ENCODE measurements at regions not wholly inside any gene's neighbourhood (a gene's known extent, or its start where the extent isn't known, plus 50 kb on each side); places are given as distances from the start of the nearest gene placed in this dataset.

DNA sequence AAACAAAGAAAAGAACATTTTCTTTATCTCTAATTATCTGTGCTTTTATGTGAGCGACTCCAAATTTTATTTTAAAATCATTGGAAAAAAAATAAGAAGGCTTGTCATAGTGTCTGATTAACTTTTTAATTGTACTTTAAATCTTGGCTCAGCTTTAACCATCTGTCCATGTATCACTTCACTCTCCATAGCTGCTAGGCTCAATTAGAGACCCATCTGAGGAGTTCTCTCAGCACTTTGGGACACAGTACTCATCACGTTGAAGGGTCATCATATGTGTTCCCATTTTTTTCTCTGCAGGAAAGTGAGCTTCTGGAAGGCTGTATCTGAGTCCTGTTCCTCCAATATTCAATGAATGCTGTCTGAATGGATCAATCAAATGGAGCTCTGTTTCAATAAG lies 908.5 kb upstream of the ROBO1 start:
- TF ChIP-seq POLR2A (IDR thresholded peaks at IDR 0.05) = no peak
- TF ChIP-seq, protein P1, sequence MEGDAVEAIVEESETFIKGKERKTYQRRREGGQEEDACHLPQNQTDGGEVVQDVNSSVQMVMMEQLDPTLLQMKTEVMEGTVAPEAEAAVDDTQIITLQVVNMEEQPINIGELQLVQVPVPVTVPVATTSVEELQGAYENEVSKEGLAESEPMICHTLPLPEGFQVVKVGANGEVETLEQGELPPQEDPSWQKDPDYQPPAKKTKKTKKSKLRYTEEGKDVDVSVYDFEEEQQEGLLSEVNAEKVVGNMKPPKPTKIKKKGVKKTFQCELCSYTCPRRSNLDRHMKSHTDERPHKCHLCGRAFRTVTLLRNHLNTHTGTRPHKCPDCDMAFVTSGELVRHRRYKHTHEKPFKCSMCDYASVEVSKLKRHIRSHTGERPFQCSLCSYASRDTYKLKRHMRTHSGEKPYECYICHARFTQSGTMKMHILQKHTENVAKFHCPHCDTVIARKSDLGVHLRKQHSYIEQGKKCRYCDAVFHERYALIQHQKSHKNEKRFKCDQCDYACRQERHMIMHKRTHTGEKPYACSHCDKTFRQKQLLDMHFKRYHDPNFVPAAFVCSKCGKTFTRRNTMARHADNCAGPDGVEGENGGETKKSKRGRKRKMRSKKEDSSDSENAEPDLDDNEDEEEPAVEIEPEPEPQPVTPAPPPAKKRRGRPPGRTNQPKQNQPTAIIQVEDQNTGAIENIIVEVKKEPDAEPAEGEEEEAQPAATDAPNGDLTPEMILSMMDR (IDR thresholded peaks at IDR 0.05) = no peak

Data from esophagus squamous epithelium (tissue), 4 donors.